ENCODE measurements at regions not wholly inside any gene's neighbourhood (a gene's known extent, or its start where the extent isn't known, plus 50 kb on each side); places are given as distances from the start of the nearest gene placed in this dataset.
A peak's percentile ranks its signal among the peaks of the same experiment; 100 is the strongest.

- TF ChIP-seq CTCF (conservative IDR thresholded peaks at IDR 0.05; ENCODE audit: low read length): no peak
- DNase-seq (ENCODE audit: low read depth): no peak
- no peak overlapping the region for H3K4me3 ChIP-seq (ENCODE audit: low read length)
Measured at GRCh38 chr2:58856100-58856499, 615.0 kb upstream of the FANCL start.

GRCh38 chr2:58853420-58853819 is 612.3 kb upstream of the FANCL start:
- H3K4me3 ChIP-seq (ENCODE audit: low read length): no peak overlapping the region
- DNase-seq (ENCODE audit: low read depth): no peak
- no peak for TF ChIP-seq CTCF (conservative IDR thresholded peaks at IDR 0.05; ENCODE audit: low read length)

- no peak for TF ChIP-seq CTCF (conservative IDR thresholded peaks at IDR 0.05; ENCODE audit: low read length)
- H3K4me3 ChIP-seq (ENCODE audit: low read length): no peak overlapping the region
- DNase-seq (ENCODE audit: low read depth): no peak
Measured at GRCh38 chr2:58852905-58853304, 611.8 kb upstream of the FANCL start.

GRCh38 chr2:58852243-58852642 is 611.1 kb upstream of the FANCL start:
- H3K4me3 ChIP-seq (ENCODE audit: low read length): no peak overlapping the region
- no peak for TF ChIP-seq CTCF (conservative IDR thresholded peaks at IDR 0.05; ENCODE audit: low read length)

GRCh38 chr2:58851598-58851997 is 610.5 kb upstream of the FANCL start:
- H3K4me3 ChIP-seq (ENCODE audit: low read length): no peak overlapping the region
- peak; percentile 1 for DNase-seq (ENCODE audit: low read depth)
- peak; percentile 40 for TF ChIP-seq CTCF (conservative IDR thresholded peaks at IDR 0.05; ENCODE audit: low read length)

More at GRCh38 chr2:58852243-58852642, 611.1 kb upstream of the FANCL start:
- no peak for DNase-seq (ENCODE audit: low read depth)

GRCh38 chr2:58845011-58845410 is 603.9 kb upstream of the FANCL start:
- no peak for DNase-seq (ENCODE audit: low read depth)
- no peak for TF ChIP-seq CTCF (conservative IDR thresholded peaks at IDR 0.05; ENCODE audit: low read length)
- no peak overlapping the region for H3K4me3 ChIP-seq (ENCODE audit: low read length)

- DNase-seq (ENCODE audit: low read depth): no peak
- H3K4me3 ChIP-seq (ENCODE audit: low read length): no peak overlapping the region
- no peak for TF ChIP-seq CTCF (conservative IDR thresholded peaks at IDR 0.05; ENCODE audit: low read length)
Measured at GRCh38 chr2:58842501-58843155, 601.5 kb upstream of the FANCL start.
